HEK293 (cell line): ENCODE measurements at regions not wholly inside any gene's neighbourhood (a gene's known extent, or its start where the extent isn't known, plus 50 kb on each side); places are given as distances from the start of the nearest gene placed in this dataset.

Source experiments
- CTCF ChIA-PET: fragments of 350-600 bp; formaldehyde crosslinking; extraction: SDS; loops from one replicate; lab custom pipeline; 2021; ENCODE audit warnings: antibody characterized with exemption; lab: Yijun Ruan, JAX
- POLR2A ChIA-PET: fragments of 300-600 bp; formaldehyde crosslinking; extraction: SDS; loops from one replicate; lab custom pipeline; 2020; ENCODE audit warnings: antibody characterized with exemption, inconsistent platforms; lab: Yijun Ruan, JAX
- H3K27ac ChIP-seq: fragments of 200-500 bp; sonication (Bioruptor generic); 2 replicates; pipeline ENCODE4 v1.5.1; 2014; ENCODE audit warnings: low read depth, low read length, control low read depth, inconsistent platforms; ENCODE audit errors: extremely low read depth
- H3K36me3 ChIP-seq, 2 experiments: fragments of 200-500 bp in 1 of 2; sonication (Bioruptor generic) in 1 of 2; 1 replicate in 1 of 2; 2 replicates in 1 of 2; pipeline ENCODE4 v1.5.1; 2014 to 2017; ENCODE audit warnings: inconsistent platforms in 2 of 2, low read length in 2 of 2; ENCODE audit not compliant: control insufficient read depth in 2 of 2, insufficient read depth in 1 of 2
- H3K4me1 ChIP-seq: fragments of 200-500 bp; sonication (Bioruptor generic); 2 replicates; pipeline ENCODE4 v1.5.1; 2014; ENCODE audit warnings: mild to moderate bottlenecking, low read length, inconsistent platforms; ENCODE audit not compliant: control insufficient read depth, insufficient read depth
- H3K4me3 ChIP-seq: 2 replicates; pipeline ENCODE4 v1.5.1; 2011; ENCODE audit warnings: low read depth, mild to moderate bottlenecking, control low read depth, low read length, moderate library complexity
- H3K9me3 ChIP-seq: fragments of 200-500 bp; sonication (Bioruptor generic); 2 replicates; pipeline ENCODE4 v1.5.1; 2014; ENCODE audit warnings: low read depth, low read length, inconsistent platforms; ENCODE audit not compliant: control insufficient read depth, insufficient read depth
- ATF2 ChIP-seq: fragments of 450-650 bp; formaldehyde crosslinking; IDR thresholded peaks from 2 replicates; pipeline ENCODE4 v1.5.1; 2016; ENCODE audit warnings: missing biosample characterization, missing genetic modification characterization, low read depth
- BCL11A ChIP-seq: fragments of 450-650 bp; formaldehyde crosslinking; IDR thresholded peaks from 2 replicates; pipeline ENCODE4 v1.5.1; 2016; ENCODE audit warnings: low read depth, missing biosample characterization, missing genetic modification characterization
- GFI1B ChIP-seq: fragments of 450-650 bp; formaldehyde crosslinking; IDR thresholded peaks from 2 replicates; pipeline ENCODE4 v1.5.1; 2016; ENCODE audit warnings: missing biosample characterization, missing genetic modification characterization
- HOXC10 ChIP-seq: sonication (generic); formaldehyde crosslinking; IDR thresholded peaks from 2 replicates; pipeline ENCODE4 v1.8.1; 2023; ENCODE audit warnings: mild to moderate bottlenecking, missing genetic modification reagents
- MYNN ChIP-seq: fragments of 450-650 bp; formaldehyde crosslinking; IDR thresholded peaks from 2 replicates; pipeline ENCODE4 v1.5.1; 2016; ENCODE audit warnings: missing biosample characterization, missing genetic modification characterization, borderline replicate concordance
- PBX3 ChIP-seq: sonication (generic); formaldehyde crosslinking; IDR thresholded peaks from 2 replicates; pipeline ENCODE4 v1.8.1; 2022; ENCODE audit warnings: mild to moderate bottlenecking, moderate library complexity, missing genetic modification reagents
- PRDM6 ChIP-seq: fragments of 450-650 bp; formaldehyde crosslinking; IDR thresholded peaks from 2 replicates; pipeline ENCODE4 v1.5.1; 2017; ENCODE audit warnings: missing biosample characterization, missing genetic modification characterization
- SCRT1 ChIP-seq: fragments of 450-650 bp; formaldehyde crosslinking; IDR thresholded peaks from 2 replicates; pipeline ENCODE4 v1.5.1; 2016; ENCODE audit warnings: missing biosample characterization, missing genetic modification characterization, borderline replicate concordance
- SCRT2 ChIP-seq: fragments of 450-650 bp; formaldehyde crosslinking; IDR thresholded peaks from 2 replicates; pipeline ENCODE4 v1.5.1; 2016; ENCODE audit warnings: missing biosample characterization, missing genetic modification characterization
- ZBTB1 ChIP-seq: fragments of 450-650 bp; formaldehyde crosslinking; IDR thresholded peaks from 2 replicates; pipeline ENCODE4 v1.5.1; 2016; ENCODE audit warnings: missing biosample characterization, missing genetic modification characterization
- ZBTB44 ChIP-seq: fragments of 450-650 bp; IDR thresholded peaks from 2 replicates; pipeline ENCODE4 v1.5.1; 2018; ENCODE audit warnings: missing biosample characterization, mild to moderate bottlenecking, missing genetic modification characterization
- ZFP69B ChIP-seq: fragments of 450-650 bp; formaldehyde crosslinking; IDR thresholded peaks from 2 replicates; pipeline ENCODE4 v1.5.1; 2016; ENCODE audit warnings: missing biosample characterization, missing genetic modification characterization
- ZNF112 ChIP-seq: fragments of 450-650 bp; formaldehyde crosslinking; IDR thresholded peaks from 2 replicates; pipeline ENCODE4 v1.5.0; 2017; ENCODE audit warnings: missing biosample characterization, missing genetic modification characterization
- ZNF2 ChIP-seq: fragments of 450-650 bp; formaldehyde crosslinking; IDR thresholded peaks from 2 replicates; pipeline ENCODE4 v1.5.1; 2016; ENCODE audit warnings: missing biosample characterization, missing genetic modification characterization
- ZNF248 ChIP-seq: fragments of 450-650 bp; formaldehyde crosslinking; IDR thresholded peaks from 2 replicates; pipeline ENCODE4 v1.5.1; 2017; ENCODE audit warnings: missing biosample characterization, missing genetic modification characterization
- ZNF341 ChIP-seq: fragments of 450-650 bp; formaldehyde crosslinking; IDR thresholded peaks from 2 replicates; pipeline ENCODE4; 2016; ENCODE audit warnings: low read depth, missing biosample characterization, missing genetic modification characterization
- ZNF350 ChIP-seq: fragments of 450-650 bp; formaldehyde crosslinking; IDR thresholded peaks from 2 replicates; pipeline ENCODE4 v1.5.0; 2017; ENCODE audit warnings: missing biosample characterization, mild to moderate bottlenecking, missing genetic modification characterization
- ZNF398 ChIP-seq: fragments of 450-650 bp; formaldehyde crosslinking; IDR thresholded peaks from 2 replicates; pipeline ENCODE4 v1.5.1; 2017; ENCODE audit warnings: missing biosample characterization, missing genetic modification characterization
- ZNF416 ChIP-seq: fragments of 450-650 bp; formaldehyde crosslinking; IDR thresholded peaks from 2 replicates; pipeline ENCODE4 v1.5.1; 2016; ENCODE audit warnings: missing biosample characterization, missing genetic modification characterization
- ZNF585B ChIP-seq: fragments of 450-650 bp; formaldehyde crosslinking; IDR thresholded peaks from 2 replicates; pipeline ENCODE4 v1.5.1; 2016; ENCODE audit warnings: missing biosample characterization, missing genetic modification characterization
- ZNF629 ChIP-seq: fragments of 450-650 bp; formaldehyde crosslinking; IDR thresholded peaks from 2 replicates; pipeline ENCODE4 v1.5.1; 2017; ENCODE audit warnings: missing biosample characterization, missing genetic modification characterization
- ZNF654 ChIP-seq: fragments of 450-650 bp; formaldehyde crosslinking; IDR thresholded peaks from 2 replicates; pipeline ENCODE4 v1.5.1; 2016; ENCODE audit warnings: low read depth, missing biosample characterization, missing genetic modification characterization
- ZNF677 ChIP-seq: fragments of 450-650 bp; IDR thresholded peaks from 2 replicates; pipeline ENCODE4 v1.5.0; 2018; ENCODE audit warnings: missing biosample characterization, mild to moderate bottlenecking, missing genetic modification characterization, moderate library complexity
- ZNF792 ChIP-seq: fragments of 450-650 bp; formaldehyde crosslinking; IDR thresholded peaks from 2 replicates; pipeline ENCODE4 v1.5.1; 2016; ENCODE audit warnings: missing biosample characterization, missing genetic modification characterization
- ZSCAN4 ChIP-seq: fragments of 450-650 bp; formaldehyde crosslinking; IDR thresholded peaks from 2 replicates; pipeline ENCODE4 v1.5.1; 2017; ENCODE audit warnings: missing biosample characterization, missing genetic modification characterization

GRCh38 chr6:88455317-88455716 is 289.2 kb upstream of the CNR1 start:
- TF ChIP-seq GFI1B (tag by site-specific recombination) (no peak), ZNF792 (no peak), ZNF2 (tag by site-specific recombination) (no peak), SCRT2 (no peak), SCRT1 (no peak), ZNF629 (no peak), ZNF677 (tag by site-specific recombination) (no peak), BCL11A (no peak), ZNF585B (tag by site-specific recombination) (no peak), PRDM6 (tag by site-specific recombination) (no peak), ZNF341 (no peak), MYNN (tag by site-specific recombination) (no peak), ZNF398 (tag by site-specific recombination) (no peak), ZFP69B (tag by site-specific recombination) (no peak), HOXC10 (CRISPR knock-in tag) (no peak)
- TF ChIP-seq, all 188 proteins: peak for 0
- POLR2A ChIA-PET, result no interaction called here
- no peak overlapping the region for H3K4me3 ChIP-seq
- H3K27ac ChIP-seq, result no peak overlapping the region
- no peaks in the 10 kb centered on the region for H3K4me1 ChIP-seq
- no peaks in the 10 kb centered on the region for H3K9me3 ChIP-seq
- H3K36me3 ChIP-seq, result no peaks in the 10 kb centered on the region
- CTCF ChIA-PET, result no interaction called here

GRCh38 chr6:88454658-88455057 is 288.5 kb upstream of the CNR1 start:
- ChIA-PET POLR2A (no interaction called here), CTCF (interaction anchor here (0.7 kb wide), 1 partner anchor 1211 kb away, joined by 3 read pairs; no protein-coding TSS in a partner anchor)
- no peaks in the 10 kb centered on the region for H3K9me3 ChIP-seq
- no peaks in the 10 kb centered on the region for H3K36me3 ChIP-seq
- no peak overlapping the region for H3K27ac ChIP-seq
- H3K4me3 ChIP-seq, result no peak overlapping the region
- H3K4me1 ChIP-seq, result no peaks in the 10 kb centered on the region
- TF ChIP-seq ZSCAN4 (tag by site-specific recombination) (no peak), ZNF416 (tag by site-specific recombination) (no peak), ZNF248 (no peak), ZNF654 (tag by site-specific recombination) (no peak), ZNF112 (tag by site-specific recombination) (no peak), BCL11A (no peak), PBX3 (CRISPR knock-in tag) (no peak), ZBTB1 (tag by site-specific recombination) (no peak), ATF2 (no peak), ZBTB44 (tag by site-specific recombination) (no peak), ZNF350 (tag by site-specific recombination) (no peak)
